PC-3 (cell line): ENCODE measurements at regions not wholly inside any gene's neighbourhood (a gene's known extent, or its start where the extent isn't known, plus 50 kb on each side); places are given as distances from the start of the nearest gene placed in this dataset.

ENCODE experiments used
- CTCF ChIP-seq: fragments of 300-600 bp; sonication (generic); conservative IDR thresholded peaks from 2 replicates; pipeline ENCODE4 v1.5.1; 2017; ENCODE audit warnings: antibody characterized with exemption, low read depth, mild to moderate bottlenecking, low read length
- EZH2 ChIP-seq: fragments of 300-600 bp; sonication (generic); IDR thresholded peaks from one replicate; pipeline ENCODE4 v1.6.1; 2017; ENCODE audit warnings: antibody characterized with exemption, mild to moderate bottlenecking, low read length; ENCODE audit not compliant: unreplicated experiment

GRCh38 chr4:163609019-163609418 is 114.5 kb downstream of the TMA16 start:
- TF ChIP-seq CTCF (no peak), EZH2 (no peak)
